GM10266 (cell line): ENCODE measurements at regions not wholly inside any gene's neighbourhood (a gene's known extent, or its start where the extent isn't known, plus 50 kb on each side); places are given as distances from the start of the nearest gene placed in this dataset.

Source experiments
- DNase-seq: peaks from one replicate; pipeline ENCODE4 v3.0.0; 2012; ENCODE audit errors: extremely low spot score
- TF ChIP-seq, protein P1 (sequence below): IDR thresholded peaks from 2 replicates; pipeline ENCODE4 v1.5.1; 2012; ENCODE audit warnings: mild to moderate bottlenecking, low read depth; ENCODE audit not compliant: control insufficient read depth, insufficient read depth; ENCODE audit errors: missing control alignments

GRCh38 chr5:92909602-92909962 is 671.4 kb downstream of the NR2F1-AS1 start:
- no peak for DNase-seq
- TF ChIP-seq, protein P1, sequence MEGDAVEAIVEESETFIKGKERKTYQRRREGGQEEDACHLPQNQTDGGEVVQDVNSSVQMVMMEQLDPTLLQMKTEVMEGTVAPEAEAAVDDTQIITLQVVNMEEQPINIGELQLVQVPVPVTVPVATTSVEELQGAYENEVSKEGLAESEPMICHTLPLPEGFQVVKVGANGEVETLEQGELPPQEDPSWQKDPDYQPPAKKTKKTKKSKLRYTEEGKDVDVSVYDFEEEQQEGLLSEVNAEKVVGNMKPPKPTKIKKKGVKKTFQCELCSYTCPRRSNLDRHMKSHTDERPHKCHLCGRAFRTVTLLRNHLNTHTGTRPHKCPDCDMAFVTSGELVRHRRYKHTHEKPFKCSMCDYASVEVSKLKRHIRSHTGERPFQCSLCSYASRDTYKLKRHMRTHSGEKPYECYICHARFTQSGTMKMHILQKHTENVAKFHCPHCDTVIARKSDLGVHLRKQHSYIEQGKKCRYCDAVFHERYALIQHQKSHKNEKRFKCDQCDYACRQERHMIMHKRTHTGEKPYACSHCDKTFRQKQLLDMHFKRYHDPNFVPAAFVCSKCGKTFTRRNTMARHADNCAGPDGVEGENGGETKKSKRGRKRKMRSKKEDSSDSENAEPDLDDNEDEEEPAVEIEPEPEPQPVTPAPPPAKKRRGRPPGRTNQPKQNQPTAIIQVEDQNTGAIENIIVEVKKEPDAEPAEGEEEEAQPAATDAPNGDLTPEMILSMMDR: peak; percentile 41

- DNase-seq: no peak
- TF ChIP-seq, protein P1: no peak
These were observed 671.9 kb downstream of the NR2F1-AS1 start for GRCh38 chr5:92908952-92909601.

GRCh38 chr5:92907938-92908606 is 672.9 kb downstream of the NR2F1-AS1 start:
- TF ChIP-seq, protein P1: no peak
- DNase-seq: no peak

DNA sequence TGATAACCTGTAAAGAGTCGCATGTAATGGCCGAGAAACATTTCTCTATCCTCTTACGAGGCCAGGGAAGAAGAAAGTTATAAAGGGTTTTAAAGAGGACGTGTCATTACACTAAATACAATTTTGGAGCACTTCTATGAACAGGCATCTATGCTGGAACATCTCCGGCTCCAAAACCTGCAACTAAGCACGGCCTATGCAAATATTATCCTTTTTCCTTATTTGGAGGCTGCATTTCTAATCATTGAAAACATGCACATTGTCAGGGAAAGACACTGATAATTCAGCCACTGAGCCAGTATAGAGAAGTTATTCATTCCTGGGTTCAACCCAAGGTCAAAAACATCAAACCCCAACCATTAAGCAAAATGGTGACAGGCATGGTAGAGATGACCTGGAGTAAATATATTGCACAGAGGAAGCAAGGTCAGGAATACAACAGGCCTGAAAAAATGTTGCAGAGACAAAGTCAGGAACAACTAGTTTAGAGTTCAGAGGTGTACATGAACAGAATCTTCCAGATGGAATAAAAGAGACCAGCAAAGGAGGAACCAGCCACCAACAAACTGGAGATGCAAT is 674.1 kb downstream of the NR2F1-AS1 start:
- TF ChIP-seq, protein P1: no peak
- no peak for DNase-seq

GRCh38 chr5:92904021-92904420 is 677.0 kb downstream of the NR2F1-AS1 start:
- TF ChIP-seq, protein P1: no peak
- no peak for DNase-seq

DNA sequence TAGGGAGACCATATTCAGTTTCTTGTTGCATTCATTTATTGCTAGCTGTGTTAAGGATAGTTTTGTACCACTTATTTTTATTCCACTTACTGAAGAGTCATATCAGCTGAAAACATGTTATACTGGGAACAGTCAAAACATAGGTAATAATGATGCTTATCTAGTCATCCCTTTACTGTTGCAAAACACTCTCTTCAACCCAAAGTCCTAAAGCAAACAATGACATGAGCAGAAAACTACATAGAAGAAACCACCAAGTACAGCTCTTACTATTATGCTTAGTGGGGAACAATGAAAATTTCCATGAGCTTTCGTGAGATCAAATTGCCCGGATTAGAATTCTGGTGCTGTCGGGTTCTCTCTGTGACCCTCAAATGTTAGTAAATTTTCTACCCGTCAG is 681.4 kb downstream of the NR2F1-AS1 start:
- TF ChIP-seq, protein P1: no peak
- DNase-seq: no peak

- TF ChIP-seq, protein P1: no peak
These were observed 684.3 kb downstream of the NR2F1-AS1 start for GRCh38 chr5:92896722-92897121.

More at GRCh38 chr5:92896722-92897121, 684.3 kb downstream of the NR2F1-AS1 start:
- no peak for DNase-seq
